ENCODE measurements at regions not wholly inside any gene's neighbourhood (a gene's known extent, or its start where the extent isn't known, plus 50 kb on each side); places are given as distances from the start of the nearest gene placed in this dataset.

DNA sequence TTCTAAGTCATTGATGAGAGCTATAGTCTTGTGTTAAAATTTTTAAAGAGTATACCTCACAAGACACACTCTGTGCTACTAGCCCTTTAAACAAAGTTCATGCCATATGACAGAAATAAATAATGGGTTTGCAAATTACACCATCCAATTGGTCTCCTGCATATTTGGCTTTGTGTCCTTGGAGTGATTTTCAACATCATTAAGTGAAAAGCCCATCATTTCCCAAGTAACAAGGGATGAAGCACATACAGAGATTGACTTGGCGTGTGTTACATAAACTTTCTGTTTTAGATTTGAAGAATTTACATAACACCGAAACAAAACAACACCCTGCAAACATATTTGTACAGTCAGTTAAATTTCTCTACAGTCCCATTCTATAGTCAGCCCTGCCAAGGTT lies 216.9 kb upstream of the NEIL3 start:
- H3K27me3 ChIP-seq (ENCODE audit: insufficient read depth, low read length) = no peaks in the 10 kb centered on the region
- Mint-ChIP-seq H3K27ac (no peak overlapping the region), H3K27me3 (peaks cover 0 to 3% of the 10 kb centered on the region in 2 donors), H3K36me3 (no peaks in the 10 kb centered on the region), H3K9me3 (no peaks in the 10 kb centered on the region), H3K4me3 (no peak overlapping the region), H3K4me1 (no peaks in the 10 kb centered on the region)
- ChIA-PET CTCF (ENCODE audit: partially characterized antibody) (no interaction called here), POLR2A (ENCODE audit: partially characterized antibody) (no interaction called here)
- H3K4me3 ChIP-seq (ENCODE audit: low read length in 2 of 2) = no peak overlapping the region
- no peak overlapping the region for H3K27ac ChIP-seq (ENCODE audit: low read depth, low read length)
- H3K36me3 ChIP-seq (ENCODE audit: insufficient read depth, low read length) = no peaks in the 10 kb centered on the region
- H3K9me3 ChIP-seq (ENCODE audit: control insufficient read depth in 1 of 2, low read length in 2 of 2) = no peaks in the 10 kb centered on the region
- intact Hi-C loops (cut with micrococcal nuclease) = no loop called here
- DNase-seq = no peak
- H3K4me1 ChIP-seq (ENCODE audit: insufficient read depth, low read length) = no peaks in the 10 kb centered on the region

DNA sequence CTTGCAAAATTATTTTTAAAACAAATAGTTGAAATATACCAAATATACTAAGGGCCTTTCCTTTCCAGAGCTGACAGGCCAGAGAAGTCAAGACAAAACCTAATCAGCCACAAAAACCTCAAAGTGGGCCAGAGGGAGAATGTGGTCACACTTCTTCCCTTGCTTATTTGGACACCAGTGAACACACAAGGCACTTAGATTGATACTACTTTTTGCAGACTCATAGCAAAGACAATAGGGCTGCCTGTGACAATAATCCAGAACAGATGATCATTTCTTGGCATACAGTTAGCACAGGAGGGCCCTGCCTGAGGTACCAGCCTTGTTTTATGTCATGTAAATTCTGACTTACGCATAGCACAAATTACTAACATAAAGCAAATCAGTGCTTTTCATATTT lies 215.7 kb upstream of the NEIL3 start:
- intact Hi-C loops (cut with micrococcal nuclease) = no loop called here
- ChIA-PET POLR2A (ENCODE audit: partially characterized antibody) (no interaction called here), CTCF (ENCODE audit: partially characterized antibody) (no interaction called here)
- H3K9me3 Mint-ChIP-seq = no peaks in the 10 kb centered on the region
- no peak overlapping the region for H3K4me3 ChIP-seq (ENCODE audit: low read length in 2 of 2)
- no peaks in the 10 kb centered on the region for H3K4me1 Mint-ChIP-seq
- no peaks in the 10 kb centered on the region for H3K4me1 ChIP-seq (ENCODE audit: insufficient read depth, low read length)
- H3K27me3 ChIP-seq (ENCODE audit: insufficient read depth, low read length) = no peaks in the 10 kb centered on the region
- H3K36me3 ChIP-seq (ENCODE audit: insufficient read depth, low read length) = no peaks in the 10 kb centered on the region
- H3K27ac ChIP-seq (ENCODE audit: low read depth, low read length) = no peak overlapping the region
- no peaks in the 10 kb centered on the region for H3K36me3 Mint-ChIP-seq
- no peak overlapping the region for H3K27ac Mint-ChIP-seq
- no peak for DNase-seq
- H3K27me3 Mint-ChIP-seq = peaks cover 0 to 3% of the 10 kb centered on the region in 2 donors
- no peaks in the 10 kb centered on the region for H3K9me3 ChIP-seq (ENCODE audit: control insufficient read depth in 1 of 2, low read length in 2 of 2)
- no peak overlapping the region for H3K4me3 Mint-ChIP-seq

DNA sequence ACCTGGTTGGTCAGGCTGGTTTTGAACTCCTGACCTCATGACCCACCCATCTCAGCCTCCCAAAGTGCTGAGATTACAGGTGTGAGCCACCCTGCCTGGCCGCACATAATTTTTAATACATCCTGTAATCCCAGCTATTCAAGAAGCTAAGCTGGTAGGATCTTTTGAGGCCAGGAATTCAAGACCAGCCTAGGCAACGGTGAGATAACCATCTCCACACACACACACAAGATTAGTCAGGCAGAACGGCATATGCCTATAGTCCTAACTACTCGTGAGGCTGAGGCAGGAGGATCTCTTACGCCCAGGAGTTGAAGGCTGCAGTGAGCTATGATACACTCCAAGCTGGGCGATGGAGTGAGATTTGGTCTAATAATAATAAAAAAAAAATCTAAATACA lies 212.4 kb upstream of the NEIL3 start:
- CTCF ChIA-PET (ENCODE audit: partially characterized antibody) = no interaction called here

DNA sequence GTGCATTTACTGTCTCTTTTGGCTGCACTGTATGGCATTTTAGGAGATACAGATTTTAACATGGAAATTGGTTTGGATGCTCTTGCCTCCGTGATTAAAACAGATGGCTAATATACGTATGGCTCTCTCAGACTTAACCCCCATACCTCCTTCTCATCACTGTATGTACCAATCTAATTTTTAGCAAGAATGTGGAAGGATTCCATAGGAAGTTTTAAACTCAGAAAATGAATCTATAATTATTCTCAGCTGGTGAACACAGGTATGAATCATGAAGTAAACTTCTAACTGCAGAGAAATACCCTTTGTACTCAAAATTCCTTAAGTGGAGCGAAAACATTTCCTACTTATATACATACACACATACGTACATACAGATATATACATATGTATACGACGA lies 210.5 kb upstream of the NEIL3 start:
- ChIA-PET CTCF (ENCODE audit: partially characterized antibody) (no interaction called here), POLR2A (ENCODE audit: partially characterized antibody) (no interaction called here)
- Histone ChIP-seq H3K9me3 (ENCODE audit: control insufficient read depth in 1 of 2, low read length in 2 of 2) (no peaks in the 10 kb centered on the region), H3K4me1 (ENCODE audit: insufficient read depth, low read length) (no peaks in the 10 kb centered on the region), H3K27me3 (ENCODE audit: insufficient read depth, low read length) (no peaks in the 10 kb centered on the region), H3K27ac (ENCODE audit: low read depth, low read length) (no peak overlapping the region), H3K36me3 (ENCODE audit: insufficient read depth, low read length) (no peaks in the 10 kb centered on the region), H3K4me3 (ENCODE audit: low read length in 2 of 2) (no peak overlapping the region)
- no peak for DNase-seq
- Mint-ChIP-seq H3K27ac (no peak overlapping the region), H3K27me3 (peaks cover 0 to 2% of the 10 kb centered on the region in 2 donors), H3K9me3 (no peaks in the 10 kb centered on the region), H3K4me1 (no peaks in the 10 kb centered on the region), H3K4me3 (no peak overlapping the region), H3K36me3 (no peaks in the 10 kb centered on the region)
- intact Hi-C loops (cut with micrococcal nuclease) = no loop called here

More for the DNA sequence above, 212.4 kb upstream of the NEIL3 start:
- Histone ChIP-seq H3K4me3 (ENCODE audit: low read length in 2 of 2) (no peak overlapping the region), H3K9me3 (ENCODE audit: control insufficient read depth in 1 of 2, low read length in 2 of 2) (no peaks in the 10 kb centered on the region), H3K27me3 (ENCODE audit: insufficient read depth, low read length) (no peaks in the 10 kb centered on the region), H3K36me3 (ENCODE audit: insufficient read depth, low read length) (no peaks in the 10 kb centered on the region), H3K4me1 (ENCODE audit: insufficient read depth, low read length) (no peaks in the 10 kb centered on the region), H3K27ac (ENCODE audit: low read depth, low read length) (no peak overlapping the region)
- no peaks in the 10 kb centered on the region for H3K36me3 Mint-ChIP-seq
- intact Hi-C loops (cut with micrococcal nuclease) = no loop called here
- POLR2A ChIA-PET (ENCODE audit: partially characterized antibody) = no interaction called here
- H3K27me3 Mint-ChIP-seq = peaks cover 0 to 2% of the 10 kb centered on the region in 2 donors
- no peaks in the 10 kb centered on the region for H3K4me1 Mint-ChIP-seq
- no peak for DNase-seq
- no peak overlapping the region for H3K27ac Mint-ChIP-seq
- H3K9me3 Mint-ChIP-seq = no peaks in the 10 kb centered on the region
- no peak overlapping the region for H3K4me3 Mint-ChIP-seq

DNA sequence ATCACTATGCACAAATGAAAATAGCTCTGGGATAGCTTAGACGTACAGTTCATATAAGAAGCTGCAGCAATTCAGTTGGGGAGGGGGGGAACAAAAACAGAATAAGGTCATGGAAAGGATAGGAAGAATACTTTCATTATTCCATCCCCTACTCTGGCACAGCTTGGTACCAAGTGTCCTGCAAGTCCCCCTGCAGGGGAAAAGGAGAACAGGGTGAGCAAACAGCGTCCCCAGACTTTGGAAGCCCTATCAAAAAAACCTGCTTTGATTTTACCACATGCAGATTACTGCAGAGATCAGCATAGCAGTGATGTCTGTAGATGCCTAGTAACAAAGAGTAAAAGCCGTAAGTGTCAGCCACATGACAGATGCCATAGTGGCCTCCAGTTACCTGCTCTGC lies 209.4 kb upstream of the NEIL3 start:
- no peaks in the 10 kb centered on the region for H3K36me3 ChIP-seq (ENCODE audit: insufficient read depth, low read length)
- POLR2A ChIA-PET (ENCODE audit: partially characterized antibody) = no interaction called here
- no peaks in the 10 kb centered on the region for H3K4me1 ChIP-seq (ENCODE audit: insufficient read depth, low read length)
- Mint-ChIP-seq H3K4me3 (no peak overlapping the region), H3K9me3 (no peaks in the 10 kb centered on the region), H3K27ac (no peak overlapping the region), H3K27me3 (peaks cover 0 to 2% of the 10 kb centered on the region in 2 donors), H3K36me3 (no peaks in the 10 kb centered on the region), H3K4me1 (no peaks in the 10 kb centered on the region)
- H3K4me3 ChIP-seq (ENCODE audit: low read length in 2 of 2) = no peak overlapping the region
- H3K27me3 ChIP-seq (ENCODE audit: insufficient read depth, low read length) = no peaks in the 10 kb centered on the region
- intact Hi-C loops (cut with micrococcal nuclease) = no loop called here
- CTCF ChIA-PET (ENCODE audit: partially characterized antibody) = no interaction called here
- H3K9me3 ChIP-seq (ENCODE audit: control insufficient read depth in 1 of 2, low read length in 2 of 2) = no peaks in the 10 kb centered on the region
- H3K27ac ChIP-seq (ENCODE audit: low read depth, low read length) = no peak overlapping the region
- no peak for DNase-seq

DNA sequence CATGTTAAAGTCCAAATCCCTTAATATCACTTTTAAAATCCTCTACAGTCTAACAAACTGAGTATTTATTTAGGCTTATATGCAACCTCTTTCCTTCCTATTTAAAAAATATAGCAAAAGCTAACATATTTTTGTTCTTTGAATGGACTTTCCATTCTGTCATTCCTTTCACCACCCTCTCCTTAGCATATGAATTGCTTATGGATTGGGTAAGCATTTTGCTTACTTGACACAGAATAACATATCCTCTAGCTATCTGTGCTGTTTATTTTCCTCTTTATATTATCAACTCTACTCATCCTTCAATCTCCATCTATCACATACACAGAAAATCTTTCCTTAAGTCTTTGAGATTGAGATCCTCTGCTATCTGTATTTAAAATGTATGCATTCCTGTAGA lies 206.1 kb upstream of the NEIL3 start:
- H3K4me3 Mint-ChIP-seq = no peak overlapping the region
- Histone ChIP-seq H3K27ac (ENCODE audit: low read depth, low read length) (no peak overlapping the region), H3K4me3 (ENCODE audit: low read length in 2 of 2) (no peak overlapping the region), H3K36me3 (ENCODE audit: insufficient read depth, low read length) (no peaks in the 10 kb centered on the region), H3K4me1 (ENCODE audit: insufficient read depth, low read length) (no peaks in the 10 kb centered on the region), H3K27me3 (ENCODE audit: insufficient read depth, low read length) (no peaks in the 10 kb centered on the region), H3K9me3 (ENCODE audit: control insufficient read depth in 1 of 2, low read length in 2 of 2) (no peaks in the 10 kb centered on the region)
- intact Hi-C loops (cut with micrococcal nuclease) = no loop called here
- H3K27me3 Mint-ChIP-seq = peaks cover 0 to 2% of the 10 kb centered on the region in 2 donors
- ChIA-PET POLR2A (ENCODE audit: partially characterized antibody) (no interaction called here), CTCF (ENCODE audit: partially characterized antibody) (no interaction called here)
- no peak for DNase-seq
- no peaks in the 10 kb centered on the region for H3K36me3 Mint-ChIP-seq
- H3K27ac Mint-ChIP-seq = no peak overlapping the region
- no peaks in the 10 kb centered on the region for H3K4me1 Mint-ChIP-seq
- H3K9me3 Mint-ChIP-seq = no peaks in the 10 kb centered on the region

DNA sequence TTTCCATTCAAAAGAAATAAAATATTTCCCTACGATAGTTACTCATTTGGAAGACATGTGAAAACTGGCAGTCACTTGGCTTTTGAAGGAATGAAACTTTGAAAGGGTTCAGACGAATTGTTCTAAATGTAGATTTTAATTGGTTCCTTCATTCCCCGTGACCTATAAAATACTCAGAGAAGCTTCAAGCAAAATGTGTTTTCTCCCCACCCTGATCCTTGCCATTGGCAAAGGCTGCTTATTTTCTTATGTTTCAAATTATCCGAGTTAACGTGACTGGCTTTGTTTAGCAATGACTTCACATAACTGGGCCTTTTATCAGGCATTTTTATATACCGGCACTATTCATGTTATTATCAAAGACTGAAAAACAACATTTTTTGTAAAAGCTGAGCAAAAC lies 204.1 kb upstream of the NEIL3 start:
- Mint-ChIP-seq H3K9me3 (no peaks in the 10 kb centered on the region), H3K27ac (no peak overlapping the region), H3K27me3 (peaks cover 1 to 5% of the 10 kb centered on the region in 2 donors), H3K4me3 (no peak overlapping the region), H3K36me3 (no peaks in the 10 kb centered on the region), H3K4me1 (no peaks in the 10 kb centered on the region)
- Histone ChIP-seq H3K4me1 (ENCODE audit: insufficient read depth, low read length) (no peaks in the 10 kb centered on the region), H3K4me3 (ENCODE audit: low read length in 2 of 2) (no peak overlapping the region), H3K9me3 (ENCODE audit: control insufficient read depth in 1 of 2, low read length in 2 of 2) (no peaks in the 10 kb centered on the region), H3K36me3 (ENCODE audit: insufficient read depth, low read length) (no peaks in the 10 kb centered on the region), H3K27ac (ENCODE audit: low read depth, low read length) (no peak overlapping the region), H3K27me3 (ENCODE audit: insufficient read depth, low read length) (no peaks in the 10 kb centered on the region)
- intact Hi-C loops (cut with micrococcal nuclease) = no loop called here
- DNase-seq = no peak
- CTCF ChIA-PET (ENCODE audit: partially characterized antibody) = no interaction called here
- POLR2A ChIA-PET (ENCODE audit: partially characterized antibody) = no interaction called here

DNA sequence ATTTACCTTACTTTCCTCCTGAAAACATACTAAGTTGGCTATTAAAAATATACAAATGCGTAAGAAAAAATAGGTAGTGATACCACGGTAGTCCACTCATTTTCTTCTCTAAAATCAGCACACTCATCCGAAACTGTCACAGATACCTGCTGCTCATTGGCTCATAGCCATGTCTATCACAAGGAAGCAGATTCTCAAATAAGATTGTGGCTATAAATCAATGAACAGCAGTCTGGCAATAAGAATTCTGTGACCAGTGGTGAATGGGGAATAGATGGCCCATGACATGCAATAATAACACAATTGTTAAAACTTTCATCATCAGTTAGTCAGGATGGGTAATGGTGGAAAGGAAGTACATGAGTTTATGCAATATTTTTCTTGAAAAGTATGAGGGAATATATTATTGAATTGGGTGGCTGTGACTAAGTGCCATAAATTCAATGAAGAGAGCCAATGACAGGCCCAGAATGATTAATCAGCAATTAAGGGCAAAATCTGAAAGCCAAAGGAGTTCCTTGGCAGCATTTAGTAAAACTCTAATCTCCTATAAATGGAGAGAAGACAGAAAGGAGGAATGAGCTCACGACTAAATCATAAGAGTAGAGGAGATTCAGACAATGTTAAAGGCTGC lies 202.3 kb upstream of the NEIL3 start:
- Mint-ChIP-seq H3K27ac (no peak overlapping the region), H3K36me3 (no peaks in the 10 kb centered on the region), H3K9me3 (peaks cover 0 to 8% (median 2%) of the 10 kb centered on the region in 8 donors), H3K4me3 (no peak overlapping the region), H3K27me3 (peaks cover 0 to 5% of the 10 kb centered on the region in 2 donors), H3K4me1 (no peaks in the 10 kb centered on the region)
- CTCF ChIA-PET (ENCODE audit: partially characterized antibody) = no interaction called here
- Histone ChIP-seq H3K27me3 (ENCODE audit: insufficient read depth, low read length) (no peaks in the 10 kb centered on the region), H3K4me1 (ENCODE audit: insufficient read depth, low read length) (no peaks in the 10 kb centered on the region), H3K4me3 (ENCODE audit: low read length in 2 of 2) (no peak overlapping the region), H3K27ac (ENCODE audit: low read depth, low read length) (no peak overlapping the region), H3K36me3 (ENCODE audit: insufficient read depth, low read length) (no peaks in the 10 kb centered on the region), H3K9me3 (ENCODE audit: control insufficient read depth in 1 of 2, low read length in 2 of 2) (no peaks in the 10 kb centered on the region)
- no peak for DNase-seq
- intact Hi-C loops (cut with micrococcal nuclease) = no loop called here
- POLR2A ChIA-PET (ENCODE audit: partially characterized antibody) = no interaction called here
